HTR-8/SVneo (cell line): ENCODE measurements at regions not wholly inside any gene's neighbourhood (a gene's known extent, or its start where the extent isn't known, plus 50 kb on each side); places are given as distances from the start of the nearest gene placed in this dataset.
"Not testable (repeated sequence)": the region's sequence is repeated elsewhere in the genome, so short reads cannot be mapped to it uniquely, and the experiment has no call there.

Experiments
- DNase-seq: peaks from one replicate; pipeline ENCODE4 v3.0.0; 2011; ENCODE audit warnings: low spot score, mixed read lengths; ENCODE audit not compliant: insufficient read length
- FAIRE-seq: peaks from 2 replicates; lab custom pipeline; 2011; peaks lifted over from hg19 to GRCh38; lab: Jason Lieb, UNC

DNA sequence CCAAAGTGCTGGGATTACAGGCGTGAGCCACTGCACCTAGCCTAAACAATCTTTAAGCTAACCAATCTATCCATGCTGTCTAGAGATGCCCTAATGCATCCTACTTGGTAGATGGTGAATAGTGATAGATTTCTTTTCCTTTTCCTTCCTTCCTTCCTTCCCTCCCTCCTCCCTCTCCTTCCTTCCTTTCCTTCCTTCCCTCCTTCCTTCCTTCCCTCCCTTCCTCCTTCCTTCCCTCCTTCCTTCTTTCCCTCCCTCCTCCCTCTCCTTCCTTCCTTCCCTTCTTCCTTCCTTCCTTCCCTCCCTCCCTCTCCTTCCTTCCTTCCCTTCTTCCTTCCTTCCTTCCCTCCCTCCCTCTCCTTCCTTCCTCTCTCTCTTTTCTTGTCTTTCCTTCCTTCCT is 780.5 kb downstream of the CDH11 start:
- FAIRE-seq, DNase-seq: not testable (repeated sequence)

DNA sequence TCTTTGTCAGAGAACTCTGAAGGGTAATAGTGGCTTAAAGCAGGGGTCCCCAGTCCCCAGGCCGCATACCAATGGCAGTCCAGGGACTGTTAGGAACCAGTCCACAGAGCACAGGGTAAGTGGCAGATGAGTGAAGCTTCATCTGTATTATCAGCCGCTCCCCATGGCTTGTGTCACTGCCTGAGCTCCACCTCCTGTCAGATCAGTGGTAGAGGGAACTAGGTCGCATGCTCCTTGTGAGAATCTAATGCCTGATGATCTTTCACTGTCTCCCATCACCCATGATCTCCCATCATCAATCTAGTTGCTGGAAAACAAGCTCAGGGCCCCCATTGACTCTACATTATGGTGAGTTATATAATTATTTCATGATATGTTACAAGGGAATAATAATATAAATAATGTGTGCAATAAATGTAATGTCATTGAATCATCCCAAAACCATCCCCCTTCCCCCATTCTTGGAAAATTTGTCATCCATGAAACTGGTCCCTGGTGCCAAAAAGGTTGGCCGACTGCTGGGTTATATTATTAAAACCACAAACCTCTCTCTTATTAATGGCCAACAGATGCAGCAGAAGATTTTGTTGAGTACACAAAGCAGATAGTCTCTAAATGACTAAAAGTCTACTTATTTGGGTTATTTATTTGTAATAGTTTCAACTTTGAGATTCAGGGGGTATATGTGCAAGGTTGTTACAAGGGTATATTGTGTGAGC is 782.7 kb downstream of the CDH11 start:
- no peak for DNase-seq

DNA sequence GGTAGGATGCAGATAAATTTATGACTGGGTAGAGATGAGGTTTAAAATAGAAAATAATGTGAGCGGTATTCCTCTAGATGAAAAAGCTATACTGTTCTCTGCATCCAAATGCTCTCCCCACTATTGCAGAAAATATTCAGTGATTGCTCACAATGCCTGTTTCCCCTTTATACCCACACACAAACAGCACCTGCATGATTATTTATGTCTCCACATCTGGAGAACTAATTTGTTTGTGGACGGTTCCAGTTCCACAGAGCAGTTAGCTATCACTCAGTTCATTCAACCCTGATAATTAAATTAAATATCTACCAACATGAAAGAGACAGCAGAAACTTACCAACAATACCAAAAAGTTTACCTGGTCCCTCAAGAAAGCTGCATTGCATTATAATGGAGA is 800.0 kb downstream of the CDH11 start:
- no peak for DNase-seq
- FAIRE-seq: no peak

More for the DNA sequence above, 782.7 kb downstream of the CDH11 start:
- no peak for FAIRE-seq

DNA sequence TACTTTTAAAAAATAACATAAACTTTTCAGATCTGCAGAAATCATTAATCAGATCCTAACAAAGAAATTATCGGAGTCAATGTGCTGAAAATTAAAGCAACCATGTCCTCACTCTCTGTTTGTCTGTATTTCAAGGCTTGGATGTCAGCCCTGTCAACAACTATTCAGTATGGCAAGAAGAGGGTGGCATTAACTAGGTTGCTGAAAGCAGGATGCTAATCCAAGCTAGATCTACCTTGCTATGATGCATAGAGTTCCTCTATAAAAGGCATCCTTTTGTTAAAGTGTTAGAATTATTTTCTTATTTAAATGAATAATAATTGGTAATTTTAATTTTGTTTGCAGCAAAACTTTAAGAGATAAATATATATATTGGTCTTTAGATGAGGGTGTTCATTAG is 800.8 kb downstream of the CDH11 start:
- FAIRE-seq: no peak
- no peak for DNase-seq

DNA sequence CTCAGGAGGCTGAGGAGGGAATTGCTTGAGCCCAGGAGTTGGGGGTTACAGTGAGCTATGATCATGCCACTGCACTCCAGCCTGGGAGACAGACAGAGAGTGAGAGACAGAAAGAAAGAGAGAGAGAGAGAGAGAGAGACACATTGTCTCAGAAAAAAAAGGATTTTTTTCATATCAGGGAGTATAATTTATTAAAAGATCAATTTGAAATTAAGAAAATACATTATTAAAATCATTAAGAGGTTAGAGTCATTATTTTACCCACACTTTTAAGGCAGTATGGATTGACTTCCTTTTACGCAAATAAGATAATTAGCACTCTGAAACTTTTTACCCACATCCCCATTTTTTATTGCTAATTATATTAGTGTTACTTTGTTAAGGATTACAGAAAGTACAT is 804.3 kb downstream of the CDH11 start:
- FAIRE-seq (no peak), DNase-seq (no peak)

DNA sequence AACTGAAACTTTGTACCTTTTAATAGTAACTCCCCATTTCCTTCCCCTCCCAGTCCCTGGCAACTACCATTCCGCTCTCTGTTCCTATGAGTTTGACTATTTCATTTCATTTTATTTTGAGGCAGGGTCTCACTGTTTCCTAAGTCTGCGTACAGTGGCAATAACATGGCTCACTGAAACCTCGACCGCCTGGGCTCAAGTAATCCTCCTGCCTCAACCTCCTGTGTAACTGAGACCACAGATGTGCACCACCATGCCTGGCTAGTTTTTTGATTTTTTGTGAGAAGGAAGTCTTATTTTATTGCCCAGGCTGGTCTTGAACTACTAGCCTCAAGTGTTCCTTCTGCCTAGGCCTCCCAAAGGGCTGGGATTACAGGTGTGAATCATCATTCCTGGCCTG is 808.1 kb downstream of the CDH11 start:
- no peak for FAIRE-seq
- no peak for DNase-seq

DNA sequence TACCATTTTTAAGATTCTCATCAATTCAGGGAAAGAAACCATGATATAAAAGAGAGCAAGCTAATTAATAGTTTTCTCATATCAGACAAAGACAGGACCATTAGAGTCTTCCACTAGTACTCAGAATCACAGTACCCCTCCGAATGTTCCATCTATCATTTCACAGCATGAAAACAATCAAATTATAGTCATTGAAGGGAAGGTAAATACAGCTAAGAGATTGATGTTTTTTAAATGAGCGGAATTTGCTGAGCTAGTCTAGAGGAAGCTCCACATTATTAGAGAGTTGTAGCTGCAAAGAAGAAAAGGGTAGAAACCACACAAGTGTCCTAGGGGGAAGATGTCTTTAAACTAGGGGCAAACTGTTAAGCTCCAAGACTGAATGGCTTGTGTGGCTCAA is 808.9 kb downstream of the CDH11 start:
- DNase-seq (no peak), FAIRE-seq (no peak)

DNA sequence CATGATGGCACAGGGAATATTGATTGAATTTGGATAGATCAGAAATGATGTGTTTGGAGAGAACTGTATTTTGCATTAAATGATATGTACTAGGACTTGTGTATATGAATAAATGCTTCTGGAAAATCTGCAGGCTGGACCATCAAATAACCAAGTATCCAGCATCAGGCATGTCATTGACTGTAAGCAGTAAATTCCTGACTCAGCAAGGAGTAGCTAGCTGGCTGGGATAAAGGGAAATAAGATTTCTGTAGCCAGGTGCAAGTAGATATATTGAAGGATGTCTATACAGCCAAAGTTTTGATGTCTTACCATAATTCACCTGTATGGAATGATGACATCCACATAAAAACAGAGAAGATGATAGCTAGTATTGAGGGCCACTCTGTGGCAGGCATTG is 809.6 kb downstream of the CDH11 start:
- DNase-seq (no peak), FAIRE-seq (no peak)

DNA sequence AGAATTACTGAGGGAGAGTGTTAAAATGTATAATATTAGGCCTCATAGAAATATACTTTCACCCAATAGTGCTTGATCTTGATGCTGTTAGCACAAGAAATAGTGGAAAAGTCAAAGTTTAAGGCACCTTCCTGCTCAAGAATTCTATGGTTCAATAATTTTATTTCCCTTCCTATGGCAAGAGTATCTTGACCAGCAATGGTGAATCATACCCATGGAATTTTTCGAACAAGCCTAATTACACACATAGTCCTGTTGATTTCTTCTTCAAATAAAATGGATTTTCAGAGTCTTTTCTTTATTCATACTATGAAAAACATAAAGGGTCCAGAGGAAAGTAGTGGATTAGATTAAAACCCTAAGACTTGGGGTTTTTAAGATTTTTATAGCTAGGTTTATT is 810.6 kb downstream of the CDH11 start:
- FAIRE-seq (no peak), DNase-seq (no peak)

DNA sequence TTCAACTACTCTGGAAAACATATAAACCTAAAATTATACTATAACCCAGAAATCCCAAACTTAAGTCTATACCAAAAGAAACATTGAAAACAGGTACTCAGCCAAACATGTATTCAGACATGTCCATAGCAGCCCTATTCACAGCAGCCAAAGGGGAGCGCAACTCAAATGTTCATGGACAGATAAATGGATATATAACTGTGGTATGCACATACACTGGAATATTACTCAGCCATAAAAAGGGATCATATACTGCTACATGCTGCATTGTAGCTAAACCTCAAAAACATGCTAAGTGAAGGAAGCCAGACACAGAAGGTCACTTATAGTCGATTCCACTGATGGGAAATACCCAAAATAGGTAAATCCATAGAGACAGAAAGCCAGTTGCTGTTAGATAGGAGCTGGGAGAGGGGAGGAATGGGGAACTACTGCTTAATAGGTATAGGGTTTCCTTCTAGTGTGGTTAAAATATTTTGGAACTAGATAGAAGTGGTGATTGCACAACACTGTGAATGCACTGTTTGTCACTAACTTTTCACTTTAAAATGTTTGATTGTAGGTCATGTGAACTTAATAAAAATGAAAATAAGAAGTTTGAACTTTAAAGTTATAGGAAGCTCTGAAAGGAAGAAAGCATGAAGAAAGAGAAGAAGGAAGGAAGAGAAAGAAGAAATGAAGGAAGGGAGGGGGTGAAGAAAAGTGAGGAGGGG is 812.3 kb downstream of the CDH11 start:
- DNase-seq: no peak
- no peak for FAIRE-seq

DNA sequence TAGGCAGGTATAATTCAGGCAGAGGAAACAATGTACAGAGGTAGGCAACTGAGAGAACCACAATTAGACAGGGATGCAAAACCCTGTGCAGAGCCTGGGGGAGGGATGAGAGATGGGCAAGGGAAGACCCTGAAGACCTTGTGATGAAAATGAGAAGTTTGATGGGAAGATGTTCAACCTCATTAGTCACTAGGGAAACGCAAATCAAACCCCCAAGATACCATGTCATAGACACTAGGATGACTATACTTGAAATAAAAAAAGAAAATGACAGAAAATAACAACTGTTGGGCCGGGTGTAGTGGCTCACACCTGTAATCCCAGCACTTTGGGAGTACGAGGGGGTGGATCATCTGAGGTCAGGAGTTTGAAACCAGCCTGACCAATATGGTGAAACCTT is 813.1 kb downstream of the CDH11 start:
- FAIRE-seq: no peak

DNA sequence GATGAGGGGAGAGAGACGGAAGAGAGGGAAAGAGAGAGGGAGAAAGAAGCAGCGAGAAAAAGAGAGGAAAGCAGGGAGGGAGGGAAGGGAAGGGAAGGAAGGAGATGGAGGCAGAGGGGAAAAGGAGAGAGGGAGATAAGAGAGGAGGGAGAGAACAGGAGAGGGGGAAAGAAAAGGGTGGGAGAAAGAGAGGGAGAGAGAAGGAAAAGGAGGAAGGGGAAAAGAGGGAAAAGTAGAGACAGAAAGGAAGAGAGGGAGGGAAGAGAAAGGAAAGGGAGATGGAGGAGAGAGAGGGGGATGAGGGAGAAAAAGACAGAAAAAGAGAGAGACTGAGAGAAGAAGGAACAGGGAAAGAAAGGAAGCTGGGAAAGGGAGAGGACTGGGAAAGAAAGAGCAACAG is 814.4 kb downstream of the CDH11 start:
- FAIRE-seq: no peak
- no peak for DNase-seq

More for the DNA sequence above, 813.1 kb downstream of the CDH11 start:
- DNase-seq: no peak

DNA sequence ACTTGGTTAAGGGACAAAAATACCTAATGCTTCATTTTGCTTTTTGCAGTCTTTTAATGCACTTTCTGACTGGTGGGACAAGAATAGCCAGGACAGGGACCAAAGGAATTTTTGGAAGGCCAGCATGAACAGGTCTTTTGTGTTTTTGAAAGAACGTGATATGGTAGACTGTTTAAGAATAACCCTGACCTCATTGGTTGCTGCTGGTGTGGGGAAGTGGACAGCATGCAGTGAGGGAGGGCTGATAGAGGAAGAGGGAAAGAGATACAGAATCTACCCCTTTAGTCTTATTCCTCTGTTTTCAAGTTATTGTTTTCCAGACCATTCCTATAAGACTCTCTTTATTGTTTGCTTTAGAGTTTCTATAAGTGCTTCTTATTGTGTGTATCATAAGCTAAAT is 816.2 kb downstream of the CDH11 start:
- FAIRE-seq (no peak), DNase-seq (no peak)

DNA sequence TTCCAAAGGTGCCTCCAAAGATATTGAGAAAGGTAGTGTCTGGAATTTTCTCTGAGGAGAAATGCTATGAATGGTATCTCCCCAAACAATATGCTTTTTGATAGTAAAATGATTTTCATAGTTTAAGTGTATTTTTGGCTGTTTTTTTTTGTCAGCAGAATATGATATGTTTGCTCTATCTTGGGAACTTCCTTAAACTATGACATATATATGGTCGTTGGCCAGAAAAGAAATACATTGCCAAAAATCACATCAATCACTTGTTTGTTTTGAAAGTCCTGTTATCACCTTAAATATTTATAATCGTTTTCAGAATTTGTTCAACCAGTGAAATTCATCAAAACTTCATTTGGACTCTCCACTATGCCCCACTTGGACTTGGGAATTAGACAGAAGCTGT is 816.9 kb downstream of the CDH11 start:
- DNase-seq (no peak), FAIRE-seq (no peak)

DNA sequence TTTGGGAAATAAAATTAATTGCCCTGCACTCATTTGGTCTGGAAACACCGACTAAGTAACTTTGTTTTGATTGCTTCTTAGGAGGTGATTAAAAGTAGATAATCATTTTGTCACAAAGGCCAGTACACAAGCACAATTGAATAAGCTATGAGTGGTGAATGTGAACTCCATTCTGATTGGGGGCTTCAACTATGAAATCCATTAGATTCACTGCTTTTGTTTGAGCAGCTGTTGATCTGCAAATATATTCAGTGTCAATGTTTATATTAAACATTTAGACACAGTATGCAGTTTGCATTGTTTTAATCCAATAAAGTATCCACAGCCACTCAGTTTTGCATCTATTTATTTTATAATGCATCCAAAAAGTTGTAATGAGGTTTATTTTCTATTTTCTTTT is 817.5 kb downstream of the CDH11 start:
- FAIRE-seq: no peak
- DNase-seq: no peak

DNA sequence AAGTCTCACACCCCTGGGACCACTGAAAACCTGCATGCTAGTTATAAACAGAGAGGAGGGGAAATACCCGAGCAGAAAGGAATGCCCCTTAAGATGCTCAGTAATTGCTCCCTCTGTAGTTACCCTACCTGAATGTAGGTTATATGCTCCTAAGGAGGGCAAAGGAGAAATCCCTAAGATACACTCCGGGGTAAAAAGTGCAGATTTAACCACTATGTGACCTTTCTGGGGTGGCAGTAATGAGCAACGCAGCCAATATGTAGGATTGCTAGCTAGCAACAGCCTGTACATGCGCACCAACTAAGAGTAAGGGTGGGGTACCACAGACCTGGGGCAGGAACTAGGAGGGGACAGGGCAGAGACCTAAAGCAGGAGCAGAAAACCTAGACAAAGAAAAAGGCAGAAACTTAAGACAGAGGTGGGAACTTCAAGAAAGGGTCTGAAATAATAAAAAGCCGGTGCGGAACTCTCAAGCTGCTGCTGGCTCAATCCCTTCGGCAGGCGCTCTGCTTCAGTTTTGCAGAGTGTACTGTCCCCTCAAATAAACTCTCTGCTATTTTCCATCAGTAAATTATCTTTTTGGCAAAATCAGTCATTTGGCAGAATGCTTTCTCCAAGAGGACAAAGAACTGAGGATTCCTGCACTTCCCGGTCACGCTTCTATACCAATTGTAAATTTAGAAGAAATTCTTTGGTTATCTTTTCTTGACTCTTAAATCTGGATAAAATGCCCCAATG is 823.8 kb downstream of the CDH11 start:
- FAIRE-seq (no peak), DNase-seq (no peak)

DNA sequence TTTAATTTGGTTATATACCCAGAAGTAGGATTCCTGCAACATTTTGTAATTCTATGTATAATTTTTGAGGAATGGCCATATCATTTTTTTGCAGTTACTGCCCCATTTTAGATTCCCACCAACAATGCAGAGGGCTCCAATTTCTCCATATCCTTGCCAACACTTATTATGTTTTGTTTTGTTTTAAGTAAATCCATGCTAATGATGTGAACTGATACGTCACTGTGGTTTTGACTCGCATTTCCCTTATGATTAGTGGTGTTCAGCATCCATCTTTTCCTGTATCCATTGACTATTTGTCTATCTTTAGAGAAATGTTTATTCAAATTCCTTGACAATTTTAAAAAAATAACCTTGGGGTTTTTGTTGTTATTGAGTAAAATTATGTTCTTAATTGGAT is 826.4 kb downstream of the CDH11 start:
- FAIRE-seq (no peak), DNase-seq (no peak)

DNA sequence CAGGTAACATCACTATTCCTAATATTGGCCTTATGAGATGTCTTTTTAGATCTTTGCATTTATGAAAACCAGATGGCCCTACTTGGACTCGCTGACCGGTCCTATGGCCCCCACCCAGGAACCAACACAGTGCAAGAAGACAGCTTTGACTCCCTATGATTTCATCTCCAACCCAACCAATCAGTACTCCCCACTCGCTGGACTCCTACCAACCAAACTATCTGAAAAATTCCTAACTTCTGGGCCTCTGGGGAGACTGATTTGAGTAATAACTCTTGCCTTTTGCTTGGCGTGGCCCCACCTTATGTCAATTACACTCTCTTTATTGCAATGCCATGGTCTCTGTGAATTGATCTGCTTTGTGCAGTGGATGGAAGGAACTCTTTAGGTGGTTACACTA is 828.9 kb downstream of the CDH11 start:
- FAIRE-seq: no peak
- DNase-seq: no peak

DNA sequence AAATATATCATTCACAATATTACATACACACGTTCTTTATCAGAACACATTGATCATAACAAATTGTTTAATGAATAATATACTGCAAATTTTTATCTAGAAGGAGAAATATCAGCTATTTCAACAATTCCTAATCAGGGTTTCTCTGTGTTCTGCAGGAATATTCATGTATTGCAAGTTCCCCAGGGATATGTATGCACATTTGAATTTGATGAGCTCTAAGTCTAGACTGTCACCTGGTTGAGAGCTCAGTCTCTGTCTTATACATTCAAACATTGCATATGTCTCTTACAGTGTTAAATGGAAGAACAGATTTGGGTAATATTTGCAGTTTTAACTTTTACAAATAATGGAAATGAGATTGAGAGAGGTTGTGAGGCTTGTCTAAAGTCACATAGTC is 829.7 kb downstream of the CDH11 start:
- no peak for FAIRE-seq
- no peak for DNase-seq

DNA sequence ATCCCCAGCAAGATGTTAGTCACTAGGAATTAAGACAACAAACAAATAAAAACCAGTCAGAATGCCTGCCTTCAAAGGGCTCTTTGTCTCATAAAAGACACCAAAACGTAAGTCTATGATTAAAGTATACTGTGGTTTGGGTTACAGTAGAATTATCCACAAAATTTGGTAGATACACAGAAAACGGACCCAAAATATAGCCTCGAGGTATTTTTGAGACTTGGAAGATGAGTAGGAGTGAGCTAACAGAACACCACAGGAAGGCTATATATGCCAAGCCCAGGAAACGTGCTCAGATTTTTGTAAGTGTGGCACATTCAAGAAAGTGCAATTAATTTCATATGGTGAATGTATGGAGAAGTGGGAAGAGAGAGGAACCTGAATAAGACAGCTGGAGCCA is 831.4 kb downstream of the CDH11 start:
- no peak for FAIRE-seq
- DNase-seq: no peak
